GM19452 (cell line): ENCODE measurements at regions not wholly inside any gene's neighbourhood (a gene's known extent, or its start where the extent isn't known, plus 50 kb on each side); places are given as distances from the start of the nearest gene placed in this dataset.
"Not testable (repeated sequence)": the region's sequence is repeated elsewhere in the genome, so short reads cannot be mapped to it uniquely, and the experiment has no call there.

ENCODE experiments used
- ATAC-seq: cut with Tn5 transposase; IDR thresholded peaks from one replicate; pipeline ENCODE4 v1.9.1; 2021; ENCODE audit not compliant: unreplicated experiment

DNA sequence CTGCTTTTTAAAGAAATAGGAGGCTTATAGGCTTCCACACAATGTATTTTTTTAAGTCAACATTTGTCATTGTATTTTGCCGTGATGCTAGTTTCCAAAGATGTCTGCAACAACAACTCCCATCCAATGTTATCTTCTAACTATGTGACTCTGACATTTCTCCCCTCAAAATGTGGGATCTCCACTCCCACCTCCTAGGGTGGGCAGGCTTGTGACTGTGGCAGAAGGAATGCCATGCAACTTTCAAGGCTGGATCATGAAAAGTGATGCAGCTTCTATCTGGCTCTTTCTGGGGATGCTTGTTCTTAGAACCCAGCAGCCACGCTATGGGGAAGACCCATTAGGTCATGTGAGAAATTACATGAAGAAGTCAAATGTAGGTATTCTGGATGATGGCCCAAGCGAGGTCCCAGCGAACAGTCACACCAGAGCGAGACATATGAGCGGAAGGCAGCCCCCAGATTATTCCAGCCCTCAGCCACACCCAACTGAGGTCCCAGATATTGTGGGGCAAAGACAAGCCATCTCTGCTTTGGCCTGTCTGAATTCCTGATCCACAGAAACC is 124.3 kb downstream of the BDH1 start:
- ATAC-seq: no peak

DNA sequence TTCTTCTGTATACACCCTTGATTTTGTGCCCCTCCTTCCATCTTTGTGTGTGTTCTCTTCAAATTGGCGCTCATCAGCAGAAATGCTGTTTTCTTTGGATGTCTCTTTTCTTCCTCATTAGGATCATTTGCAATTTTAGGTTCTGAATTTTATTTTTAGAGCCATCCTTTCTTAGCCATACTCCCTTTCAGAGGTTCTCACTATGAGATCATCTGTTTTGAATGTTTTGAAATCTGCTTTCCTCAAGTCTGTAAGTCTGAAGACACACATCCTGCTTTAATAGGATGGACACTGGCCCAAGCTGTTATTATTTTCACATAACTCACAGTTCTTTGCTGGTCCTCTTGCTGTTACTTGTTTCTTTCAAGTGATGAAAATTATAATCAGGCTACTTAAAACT is 124.8 kb downstream of the BDH1 start:
- no peak for ATAC-seq

DNA sequence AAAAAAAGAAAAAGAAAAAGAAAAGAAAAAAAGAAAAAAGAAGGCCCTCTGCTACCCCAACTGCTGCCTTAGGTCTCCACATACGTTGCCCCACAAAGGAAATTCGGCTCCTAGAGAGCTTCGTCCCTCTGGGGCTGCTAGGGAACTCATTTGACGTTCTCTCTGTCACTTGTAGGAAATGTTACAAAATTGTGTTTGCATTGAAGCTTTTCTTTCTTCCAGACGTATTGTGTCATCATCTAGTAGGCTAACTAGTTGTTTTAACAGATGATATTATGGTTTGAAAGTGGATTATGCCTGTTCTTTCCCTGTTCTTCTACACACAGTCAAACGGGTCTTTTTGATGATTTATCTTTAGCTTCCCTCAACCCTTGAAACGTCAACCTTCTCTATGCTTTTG is 125.3 kb downstream of the BDH1 start:
- ATAC-seq: no peak

GRCh38 chr3:197428952-197429351 is 126.8 kb downstream of the BDH1 start:
- no peak for ATAC-seq

- ATAC-seq: no peak
These were observed 127.5 kb downstream of the BDH1 start for GRCh38 chr3:197428117-197428801.

DNA sequence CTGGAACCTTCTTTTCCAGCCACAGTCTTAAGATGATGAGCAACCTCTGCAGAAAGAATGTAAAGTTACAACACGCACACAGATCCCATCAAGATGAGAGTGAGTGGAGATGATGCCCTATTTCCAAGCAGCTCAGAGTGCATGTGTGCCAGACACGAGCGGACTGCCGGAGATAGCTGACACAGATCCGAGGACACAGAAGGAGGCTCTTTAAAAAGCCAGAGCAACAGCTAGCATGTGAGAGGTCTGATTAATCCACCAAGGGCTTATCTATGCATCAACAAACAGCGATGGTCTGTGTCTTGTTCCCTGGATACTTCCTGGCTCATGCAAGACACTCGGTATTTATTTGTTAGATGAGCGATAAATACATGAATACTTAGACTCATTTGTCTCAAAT is 128.6 kb upstream of the DLG1 start:
- ATAC-seq: no peak

DNA sequence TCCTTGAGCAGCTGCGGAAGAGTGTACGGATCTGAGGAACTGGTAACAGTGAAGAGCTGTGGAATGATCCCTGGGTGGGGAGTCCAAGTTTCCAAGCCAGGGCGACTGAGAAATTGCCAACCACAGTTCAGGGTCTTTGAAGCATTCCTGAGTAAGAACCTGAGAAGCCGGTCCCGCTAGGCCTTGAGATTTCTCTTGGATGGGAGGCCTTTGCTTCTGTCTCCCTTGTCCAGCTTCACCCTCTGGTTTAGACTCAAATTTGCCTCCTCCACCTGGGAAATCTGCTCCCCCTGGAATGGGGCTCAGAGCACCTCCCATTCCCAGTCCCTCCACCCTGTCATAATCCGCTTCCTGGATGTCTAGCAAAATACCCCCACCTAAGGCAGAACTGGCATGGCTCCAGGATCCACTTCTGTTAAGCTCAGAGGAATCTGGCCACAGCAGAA is 127.7 kb upstream of the DLG1 start:
- ATAC-seq: no peak

GRCh38 chr3:197425485-197426120 is 127.2 kb upstream of the DLG1 start:
- ATAC-seq: no peak

DNA sequence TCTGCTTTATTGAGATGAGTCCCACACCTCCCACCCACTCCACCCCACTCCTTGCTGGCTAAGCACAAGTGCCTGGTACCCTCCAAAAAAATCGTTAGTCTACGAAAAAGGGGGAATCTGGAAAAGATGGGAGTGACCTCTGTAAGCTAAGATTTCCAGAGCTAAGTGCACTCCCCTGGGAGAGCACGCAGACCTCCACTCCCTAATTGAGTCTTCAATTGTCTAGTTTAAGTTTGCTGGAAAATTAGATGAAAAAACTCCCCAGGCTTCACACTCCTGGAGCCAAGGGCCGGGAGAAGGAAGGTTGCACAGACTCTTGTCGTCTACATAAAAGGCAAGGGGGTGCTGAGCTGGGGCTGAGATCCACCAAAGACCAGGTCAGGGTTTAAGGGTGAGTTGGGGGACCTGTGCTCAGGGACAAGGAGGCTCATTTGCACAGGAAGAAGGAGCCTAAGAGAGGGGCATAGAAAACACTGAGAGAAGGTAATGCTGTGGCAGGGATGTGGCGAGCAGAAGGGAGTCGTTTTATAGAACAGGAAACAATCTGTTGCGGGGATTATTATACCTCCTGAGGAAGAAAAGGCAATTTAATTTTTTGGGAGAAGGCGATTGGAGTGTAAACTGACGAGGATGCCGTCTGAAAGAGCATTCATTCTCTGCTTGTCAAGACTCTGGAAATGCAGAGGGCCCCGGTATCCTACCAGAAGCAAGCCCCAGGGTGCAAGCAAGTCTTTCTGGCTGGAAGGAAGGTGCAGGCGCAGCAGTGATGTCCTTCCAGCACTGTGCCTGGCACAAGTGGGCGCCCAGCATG is 126.5 kb upstream of the DLG1 start:
- ATAC-seq: no peak

DNA sequence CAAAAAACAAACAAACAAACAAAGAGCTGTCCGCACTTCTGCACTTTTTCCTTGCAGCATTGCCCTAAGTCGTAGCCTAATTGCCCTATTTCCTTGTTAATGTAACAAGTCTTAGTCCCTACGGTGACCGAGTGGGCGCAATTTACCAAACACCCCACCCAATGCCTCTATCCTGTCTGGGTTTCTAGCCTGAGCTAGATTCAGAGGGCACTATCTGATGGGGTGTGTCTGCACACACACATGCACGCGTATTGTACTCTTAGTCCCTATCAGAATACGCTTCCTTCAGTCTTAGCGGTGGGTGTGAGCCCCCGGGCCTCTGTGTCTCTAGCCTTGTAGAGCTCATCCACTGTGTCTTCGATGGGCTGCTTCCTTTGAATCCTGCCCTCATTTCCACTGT is 125.9 kb upstream of the DLG1 start:
- ATAC-seq: no peak

- ATAC-seq: no peak
These were observed 125.0 kb upstream of the DLG1 start for GRCh38 chr3:197423376-197423775.

- no peak for ATAC-seq
These were observed 124.1 kb upstream of the DLG1 start for GRCh38 chr3:197422506-197422905.

DNA sequence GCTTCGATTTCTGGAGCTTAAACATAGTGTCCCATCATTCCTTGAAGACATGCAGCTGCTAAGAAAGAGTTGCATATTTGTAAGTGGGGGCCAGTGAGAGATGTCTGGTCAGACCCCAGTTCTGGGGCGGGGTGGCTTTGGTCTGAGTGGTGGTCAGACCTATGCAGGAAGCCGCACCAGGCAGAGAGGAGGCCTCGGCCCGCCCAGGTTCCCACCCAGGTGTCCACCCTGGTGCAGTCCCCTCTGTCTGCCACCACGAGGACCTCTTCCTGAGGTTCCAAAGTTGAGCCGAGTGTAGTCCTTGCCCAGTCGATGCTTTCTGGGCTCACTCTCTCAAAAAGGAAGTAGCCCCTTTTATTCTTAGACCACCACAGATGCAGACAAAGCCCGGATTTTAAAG is 122.6 kb upstream of the DLG1 start:
- ATAC-seq: no peak

- no peak for ATAC-seq
These were observed 122.2 kb upstream of the DLG1 start for GRCh38 chr3:197420566-197420965.

DNA sequence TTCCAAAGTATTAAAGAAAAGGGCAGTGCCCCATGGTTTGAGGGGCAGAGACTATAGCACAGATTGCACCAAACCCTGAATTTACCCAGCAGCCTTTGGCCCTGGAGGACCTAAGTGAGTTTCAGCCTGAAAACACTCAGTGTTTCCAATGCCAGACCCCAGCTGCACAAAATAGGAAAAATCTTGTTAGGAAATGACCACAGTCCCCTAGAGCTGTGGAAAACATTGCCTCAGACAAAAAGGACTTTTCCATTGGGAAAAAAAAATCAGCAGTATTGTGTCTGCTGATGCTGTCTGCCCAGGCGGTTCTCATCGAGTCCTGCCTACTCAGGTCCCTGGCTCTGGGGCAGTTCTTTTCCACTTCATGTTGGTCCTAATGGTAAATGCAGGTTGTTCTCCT is 121.7 kb upstream of the DLG1 start:
- ATAC-seq: no peak

GRCh38 chr3:197419696-197420095 is 121.3 kb upstream of the DLG1 start:
- ATAC-seq: no peak

GRCh38 chr3:197417911-197418618 is 119.7 kb upstream of the DLG1 start:
- ATAC-seq: no peak

DNA sequence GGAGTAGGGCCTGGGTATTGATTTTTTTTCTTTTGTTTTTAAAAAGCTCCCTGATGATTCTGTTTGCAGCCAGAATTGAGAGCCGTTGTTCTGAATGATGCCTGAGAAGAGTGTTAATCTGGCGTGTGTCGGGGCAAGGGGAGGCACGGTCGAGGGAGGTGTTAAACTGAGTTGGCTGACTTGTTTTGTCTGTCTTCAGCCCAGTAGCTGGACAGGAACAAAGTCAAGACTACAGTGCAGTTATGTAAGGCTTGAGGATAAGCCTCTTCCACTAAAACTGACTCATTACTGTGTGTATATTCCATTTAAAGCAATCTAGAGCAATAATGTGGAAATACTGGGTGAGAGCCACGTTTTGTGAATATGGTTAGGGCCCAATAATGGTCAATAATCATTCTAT is 119.0 kb upstream of the DLG1 start:
- no peak for ATAC-seq

DNA sequence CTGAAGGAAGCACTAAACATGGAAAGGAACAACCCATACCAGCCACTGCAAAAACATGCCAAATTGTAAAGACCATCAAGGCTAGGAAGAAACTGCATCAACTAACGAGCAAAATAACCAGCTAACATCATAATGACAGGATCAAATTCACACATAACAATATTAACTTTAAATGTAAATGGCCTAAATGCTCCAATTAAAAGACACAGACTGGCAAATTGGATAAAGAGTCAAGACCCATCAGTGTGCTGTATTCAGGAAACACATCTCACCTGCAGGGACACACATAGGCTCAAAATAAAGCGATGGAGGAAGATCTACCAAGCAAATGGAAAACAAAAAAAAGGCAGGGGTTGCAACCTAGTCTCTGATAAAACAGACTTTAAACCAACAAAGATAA is 113.5 kb upstream of the DLG1 start:
- not testable (repeated sequence) for ATAC-seq

GRCh38 chr3:197410170-197410569 is 111.8 kb upstream of the DLG1 start:
- ATAC-seq: not testable (repeated sequence)
